ENCODE measurements at regions not wholly inside any gene's neighbourhood (a gene's known extent, or its start where the extent isn't known, plus 50 kb on each side); places are given as distances from the start of the nearest gene placed in this dataset.

- no peaks in the 10 kb centered on the region for H3K36me3 ChIP-seq (ENCODE audit: control insufficient read depth, insufficient read depth, low read length)
- H3K4me3 ChIP-seq (ENCODE audit: low read depth, low read length) = no peak overlapping the region
- no peak for TF ChIP-seq CTCF (IDR thresholded peaks at IDR 0.05; ENCODE audit: insufficient read depth, low read length, poor library complexity, severe bottlenecking)
- DNase-seq (ENCODE audit: low read depth) = no peak
- H3K27me3 ChIP-seq (ENCODE audit: control insufficient read depth, insufficient read depth, low read length) = no peaks in the 10 kb centered on the region
These were observed 204.4 kb downstream of the SPP2 start for GRCh38 chr2:234254783-234255521.

- H3K4me3 ChIP-seq (ENCODE audit: low read depth, low read length) = no peak overlapping the region
- no peaks in the 10 kb centered on the region for H3K36me3 ChIP-seq (ENCODE audit: control insufficient read depth, insufficient read depth, low read length)
- no peak for TF ChIP-seq CTCF (IDR thresholded peaks at IDR 0.05; ENCODE audit: insufficient read depth, low read length, poor library complexity, severe bottlenecking)
- no peak for DNase-seq (ENCODE audit: low read depth)
- no peaks in the 10 kb centered on the region for H3K27me3 ChIP-seq (ENCODE audit: control insufficient read depth, insufficient read depth, low read length)
These were observed 202.3 kb downstream of the SPP2 start for GRCh38 chr2:234252772-234253171.

GRCh38 chr2:234251326-234252271 is 201.1 kb downstream of the SPP2 start:
- no peak for TF ChIP-seq CTCF (IDR thresholded peaks at IDR 0.05; ENCODE audit: insufficient read depth, low read length, poor library complexity, severe bottlenecking)
- DNase-seq (ENCODE audit: low read depth) = peak; percentile 97
- H3K4me3 ChIP-seq (ENCODE audit: low read depth, low read length) = no peak overlapping the region
- H3K27me3 ChIP-seq (ENCODE audit: control insufficient read depth, insufficient read depth, low read length) = no peaks in the 10 kb centered on the region
- H3K36me3 ChIP-seq (ENCODE audit: control insufficient read depth, insufficient read depth, low read length) = no peaks in the 10 kb centered on the region

GRCh38 chr2:234250926-234251325 is 200.4 kb downstream of the SPP2 start:
- H3K4me3 ChIP-seq (ENCODE audit: low read depth, low read length) = no peak overlapping the region
- no peaks in the 10 kb centered on the region for H3K36me3 ChIP-seq (ENCODE audit: control insufficient read depth, insufficient read depth, low read length)
- no peak for DNase-seq (ENCODE audit: low read depth)
- H3K27me3 ChIP-seq (ENCODE audit: control insufficient read depth, insufficient read depth, low read length) = no peaks in the 10 kb centered on the region
- no peak for TF ChIP-seq CTCF (IDR thresholded peaks at IDR 0.05; ENCODE audit: insufficient read depth, low read length, poor library complexity, severe bottlenecking)

- Histone ChIP-seq H3K36me3 (ENCODE audit: control insufficient read depth, insufficient read depth, low read length) (no peaks in the 10 kb centered on the region), H3K4me3 (ENCODE audit: low read depth, low read length) (no peak overlapping the region), H3K27me3 (ENCODE audit: control insufficient read depth, insufficient read depth, low read length) (no peaks in the 10 kb centered on the region)
- peak; percentile 84 for DNase-seq (ENCODE audit: low read depth)
- TF ChIP-seq CTCF (IDR thresholded peaks at IDR 0.05; ENCODE audit: insufficient read depth, low read length, poor library complexity, severe bottlenecking) = no peak
These were observed 199.4 kb downstream of the SPP2 start for GRCh38 chr2:234249873-234250272.
